ENCODE measurements at regions not wholly inside any gene's neighbourhood (a gene's known extent, or its start where the extent isn't known, plus 50 kb on each side); places are given as distances from the start of the nearest gene placed in this dataset.

DNA sequence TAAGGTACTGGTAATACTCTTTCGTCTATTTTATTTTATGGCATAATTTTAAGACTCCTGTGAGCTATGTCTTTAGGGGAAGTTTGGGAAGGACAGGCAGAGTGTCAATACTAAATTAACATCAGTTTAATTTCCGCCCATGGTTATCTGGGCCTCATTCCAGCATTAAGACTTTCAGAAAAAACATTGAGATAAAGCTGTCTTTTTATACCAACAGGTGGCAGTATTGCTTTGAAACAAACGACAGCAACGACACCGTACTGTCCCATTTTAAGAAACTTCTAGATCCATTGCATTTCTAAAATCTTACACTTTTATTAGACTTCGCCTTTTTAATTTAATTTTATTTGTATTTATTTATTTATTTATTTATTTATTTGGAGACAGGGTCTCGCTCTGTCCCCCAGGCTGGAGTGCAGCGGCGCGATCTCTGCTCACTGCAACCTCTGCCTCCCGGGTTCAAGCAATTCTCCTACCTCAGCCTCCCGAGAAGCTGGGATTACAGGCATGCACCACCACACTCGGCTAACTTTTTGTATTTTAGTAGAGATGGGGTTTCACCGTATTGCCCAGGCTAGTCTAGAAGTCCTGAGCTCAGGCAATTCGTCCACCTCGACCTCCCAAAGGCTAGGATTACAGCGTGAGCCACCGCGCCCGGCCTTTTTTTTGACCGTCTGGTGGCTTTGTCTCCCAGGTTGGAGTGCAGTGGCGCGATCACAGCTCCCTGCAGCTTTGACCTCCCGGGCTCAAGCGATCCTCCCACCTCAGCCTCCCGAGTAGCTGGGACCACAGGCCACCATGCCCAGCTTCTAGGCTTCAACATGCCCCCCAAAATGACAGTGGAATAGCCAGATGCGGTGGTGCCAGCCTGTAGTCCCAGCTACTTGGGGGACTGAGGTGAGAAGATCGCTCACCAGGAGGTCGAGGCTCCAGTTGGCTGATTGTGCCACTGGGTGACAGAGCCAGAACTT, 78.7 kb upstream of the C1GALT1 start:
- TF ChIP-seq POLR2A (IDR thresholded peaks at IDR 0.05) (no peak), CTCF (IDR thresholded peaks at IDR 0.05) (peak in 5 of 6 experiments; percentile 39 to 77 (median 65))

Measured in thyroid gland (tissue), 4 donors.